H1 (cell line): ENCODE measurements at regions not wholly inside any gene's neighbourhood (a gene's known extent, or its start where the extent isn't known, plus 50 kb on each side); places are given as distances from the start of the nearest gene placed in this dataset.

ENCODE experiments used
- CTCF ChIA-PET: fragments of 300-600 bp; sonication (Branson Sonifier 250); formaldehyde crosslinking; loops from one replicate; lab custom pipeline; 2021; ENCODE audit not compliant: partially characterized antibody; lab: Charles Lee
- POLR2A ChIA-PET: fragments of 300-600 bp; sonication (Branson Sonifier 250); formaldehyde crosslinking; loops from one replicate; lab custom pipeline; 2021; ENCODE audit warnings: inconsistent platforms; ENCODE audit not compliant: partially characterized antibody; lab: Charles Lee
- DNase-seq, 2 experiments: peaks; one replicate each; pipeline versions ENCODE4 v3.0.0 to v3.0.0-alpha.2; 2010 to 2022; ENCODE audit warnings: low spot score in 2 of 2, low read depth in 1 of 2, mixed read lengths in 1 of 2
- FAIRE-seq: peaks from 2 replicates; lab custom pipeline; 2011; peaks lifted over from hg19 to GRCh38; lab: Jason Lieb, UNC
- H2AFZ ChIP-seq: 2 replicates; pipeline ENCODE4 v1.8.1; 2012; ENCODE audit warnings: low read length, inconsistent platforms
- H2AK5ac ChIP-seq: 2 replicates; pipeline ENCODE4 v1.6.1; 2013; ENCODE audit warnings: low read depth, low read length
- H2BK120ac ChIP-seq: replicated peaks from 2 replicates; pipeline ENCODE3; 2013; ENCODE audit warnings: low read depth, low read length, inconsistent platforms
- H2BK12ac ChIP-seq: 2 replicates; pipeline ENCODE4 v1.6.1; 2013; ENCODE audit warnings: low read depth, low read length
- H2BK15ac ChIP-seq: 2 replicates; pipeline ENCODE4 v1.6.1; 2013; ENCODE audit warnings: low read length
- H2BK20ac ChIP-seq: 2 replicates; pipeline ENCODE4 v1.6.1; 2013; ENCODE audit warnings: low read length
- H2BK5ac ChIP-seq: 2 replicates; pipeline ENCODE4 v1.6.1; 2013; ENCODE audit warnings: low read depth, low read length
- H3K14ac ChIP-seq: 2 replicates; pipeline ENCODE4 v1.6.1; 2013; ENCODE audit warnings: inconsistent platforms; ENCODE audit not compliant: insufficient read length
- H3K18ac ChIP-seq: 2 replicates; pipeline ENCODE4 v1.6.1; 2013; ENCODE audit warnings: low read length; ENCODE audit errors: extremely low read depth
- H3K23ac ChIP-seq: 2 replicates; pipeline ENCODE4 v1.6.1; 2013; ENCODE audit warnings: inconsistent platforms; ENCODE audit not compliant: insufficient read length
- H3K23me2 ChIP-seq: 2 replicates; pipeline ENCODE4 v1.6.1; 2013; ENCODE audit warnings: low read depth, low read length
- H3K27ac ChIP-seq: 2 replicates; pipeline ENCODE4 v1.6.1; 2011; ENCODE audit warnings: low read depth, low read length, inconsistent platforms
- H3K27me3 ChIP-seq, 4 experiments: replicated peaks in 1 of 4; 1 replicate in 1 of 4; 2 replicates in 3 of 4; pipeline versions ENCODE4 v1.6.1 to v1.8.1; 2011 to 2013; ENCODE audit warnings: low read length in 3 of 4, mild to moderate bottlenecking in 3 of 4, inconsistent platforms in 2 of 4, mixed read lengths in 2 of 4, moderate library complexity in 1 of 4; ENCODE audit not compliant: control insufficient read depth in 3 of 4, insufficient read depth in 3 of 4; ENCODE audit errors: extremely low read depth in 1 of 4
- H3K36me3 ChIP-seq, 4 experiments: 2 replicates each; pipeline versions ENCODE4 v1.6.1 to v1.8.1; 2011 to 2013; ENCODE audit warnings: mild to moderate bottlenecking in 4 of 4, low read length in 3 of 4, moderate library complexity in 2 of 4, control low read depth in 1 of 4, inconsistent platforms in 1 of 4; ENCODE audit not compliant: insufficient read depth in 4 of 4, control insufficient read depth in 2 of 4
- H3K4ac ChIP-seq: replicated peaks from 2 replicates; pipeline ENCODE3; 2013; ENCODE audit warnings: low read length, low read depth, mixed read lengths, inconsistent platforms; ENCODE audit not compliant: insufficient read length
- H3K4me1 ChIP-seq, 4 experiments: replicated peaks in 1 of 4; 1 replicate in 1 of 4; 2 replicates in 3 of 4; pipeline versions ENCODE4 v1.6.1 to v1.8.1; 2011 to 2013; ENCODE audit warnings: low read length in 3 of 4, inconsistent platforms in 2 of 4, mixed read lengths in 1 of 4; ENCODE audit not compliant: insufficient read depth in 4 of 4, control insufficient read depth in 3 of 4
- H3K4me2 ChIP-seq, 2 experiments: 2 replicates each; pipeline versions ENCODE4 v1.6.1 to v1.8.1; 2011 to 2013; ENCODE audit warnings: low read depth in 2 of 2, low read length in 2 of 2, control low read depth in 1 of 2, inconsistent platforms in 1 of 2, mild to moderate bottlenecking in 1 of 2; ENCODE audit not compliant: insufficient read depth in 1 of 2
- H3K4me3 ChIP-seq, 4 experiments: fragments of 200-600, 300-600 bp in 1 of 4; sonication (generic), shearing (Covaris generic), sonication (Bioruptor Twin) in 1 of 4; 2 replicates each; pipeline versions ENCODE4 v1.5.1 to v1.8.1; 2011 to 2016; ENCODE audit warnings: low read length in 4 of 4, low read depth in 3 of 4, control low read depth in 2 of 4, inconsistent platforms in 2 of 4, mild to moderate bottlenecking in 2 of 4, mixed read lengths in 1 of 4, moderate library complexity in 1 of 4; ENCODE audit not compliant: insufficient read depth in 2 of 4; ENCODE audit errors: extremely low read depth in 1 of 4
- H3K56ac ChIP-seq: replicated peaks from 2 replicates; pipeline ENCODE3; 2013; ENCODE audit warnings: low read depth, mild to moderate bottlenecking, mixed read lengths, low read length, inconsistent platforms; ENCODE audit not compliant: insufficient read length
- H3K79me1 ChIP-seq: 2 replicates; pipeline ENCODE4 v1.6.1; 2013; ENCODE audit warnings: low read depth, low read length, control low read depth
- H3K79me2 ChIP-seq, 2 experiments: 2 replicates each; pipeline versions ENCODE4 v1.6.1 to v1.8.1; 2012 to 2013; ENCODE audit warnings: low read length in 2 of 2, mild to moderate bottlenecking in 2 of 2, inconsistent platforms in 1 of 2; ENCODE audit not compliant: insufficient read depth in 2 of 2, control insufficient read depth in 1 of 2
- H3K9ac ChIP-seq, 4 experiments: replicated peaks in 1 of 4; 1 replicate in 1 of 4; 2 replicates in 3 of 4; pipeline versions ENCODE4 v1.6.1 to v1.8.1; 2011 to 2013; ENCODE audit warnings: low read depth in 3 of 4, low read length in 3 of 4, control low read depth in 2 of 4, mild to moderate bottlenecking in 2 of 4, moderate library complexity in 2 of 4, inconsistent platforms in 1 of 4; ENCODE audit errors: extremely low read depth in 1 of 4
- H3K9me3 ChIP-seq, 2 experiments: 2 replicates each; pipeline versions ENCODE4 v1.6.1 to v1.8.1; 2012 to 2013; ENCODE audit warnings: mild to moderate bottlenecking in 2 of 2, moderate library complexity in 2 of 2, control low read depth in 1 of 2, inconsistent platforms in 1 of 2, low read depth in 1 of 2, low read length in 1 of 2, mixed read lengths in 1 of 2; ENCODE audit not compliant: insufficient read depth in 2 of 2
- H4K20me1 ChIP-seq, 2 experiments: replicated peaks in 1 of 2; 2 replicates each; pipeline versions ENCODE3 to v1.8.1; 2011 to 2013; ENCODE audit warnings: inconsistent platforms in 2 of 2, low read length in 2 of 2, mild to moderate bottlenecking in 1 of 2; ENCODE audit not compliant: insufficient read depth in 2 of 2, control insufficient read depth in 1 of 2
- H4K5ac ChIP-seq: 2 replicates; pipeline ENCODE4 v1.6.1; 2013; ENCODE audit warnings: low read length, low read depth, mixed read lengths, inconsistent platforms; ENCODE audit not compliant: insufficient read length
- H4K8ac ChIP-seq: 2 replicates; pipeline ENCODE4 v1.8.0; 2013; ENCODE audit warnings: mild to moderate bottlenecking, moderate library complexity, low read length, inconsistent platforms; ENCODE audit not compliant: insufficient read depth; ENCODE audit errors: extremely low read depth
- H4K91ac ChIP-seq: replicated peaks from 2 replicates; pipeline ENCODE3; 2013; ENCODE audit warnings: low read length, mixed read lengths, inconsistent platforms; ENCODE audit not compliant: insufficient read length
- ASH2L ChIP-seq: fragments of 200-600, 300-600 bp; sonication (generic); IDR thresholded peaks from one replicate; pipeline ENCODE4 v1.7.1; 2017; ENCODE audit warnings: low read length
- BACH1 ChIP-seq: IDR thresholded peaks from 2 replicates; pipeline ENCODE4 v1.6.1; 2012; ENCODE audit warnings: low read length, improper control_type of control experiment
- CBX8 ChIP-seq: fragments of 300-800, 300-1000 bp; sonication (generic); IDR thresholded peaks from 2 replicates; pipeline ENCODE4 v1.7.1; 2016; ENCODE audit warnings: low read depth, low read length, borderline replicate concordance
- GTF2F1 ChIP-seq: IDR thresholded peaks from 2 replicates; pipeline ENCODE4 v1.6.1; 2012; ENCODE audit warnings: low read depth, low read length, improper control_type of control experiment, borderline replicate concordance
- JUND ChIP-seq: IDR thresholded peaks from 2 replicates; pipeline ENCODE4 v1.6.1; 2011; ENCODE audit warnings: mild to moderate bottlenecking, improper control_type of control experiment, low read length
- KDM4A ChIP-seq: IDR thresholded peaks from one replicate; pipeline ENCODE4 v1.7.1; 2012; ENCODE audit warnings: low read depth, mild to moderate bottlenecking, moderate library complexity, low read length, inconsistent platforms; ENCODE audit not compliant: severe bottlenecking
- SP2 ChIP-seq: IDR thresholded peaks from 2 replicates; pipeline ENCODE4 v1.6.1; 2012; ENCODE audit warnings: mild to moderate bottlenecking, low read length, inconsistent platforms
- SP4 ChIP-seq: IDR thresholded peaks from 2 replicates; pipeline ENCODE4 v1.6.1; 2012; ENCODE audit warnings: low read length, inconsistent platforms
- WGBS, 2 experiments: shearing (Covaris generic) in 1 of 2; methylation state at CpG; one replicate each; pipeline versions ENCODE4 v1.1.6 to v1.1.7; 2013 to 2015; ENCODE audit warnings: low lambda C conversion rate in 2 of 2, mixed read lengths in 2 of 2, inconsistent platforms in 1 of 2, low coverage in 1 of 2, missing lambda C conversion rate in 1 of 2; ENCODE audit not compliant: insufficient replicate concordance in 2 of 2, insufficient coverage in 1 of 2, insufficient read length in 1 of 2; ENCODE audit errors: extremely low coverage in 1 of 2, missing lambda C conversion rate in 1 of 2; 5-methylcytosine and 5-hydroxymethylcytosine counted together

DNA sequence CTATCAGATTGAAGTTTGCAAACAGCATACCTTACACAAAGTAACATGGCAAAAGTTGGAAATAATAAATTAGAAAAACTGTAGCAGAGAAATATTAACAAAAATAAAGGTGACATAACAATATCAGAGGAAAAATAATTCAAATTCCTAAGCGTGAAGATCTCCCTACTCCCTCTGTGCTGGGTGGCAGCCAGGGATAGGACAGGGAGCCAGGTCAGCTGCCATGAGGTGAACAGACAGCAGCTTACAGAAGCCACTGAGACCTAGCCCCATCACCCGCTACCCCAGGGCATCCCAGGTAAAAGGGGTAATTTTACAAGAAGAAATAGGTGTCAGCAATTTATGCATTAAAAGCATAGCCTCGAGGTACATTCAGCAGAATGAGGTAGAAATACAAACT is 423.8 kb upstream of the HS6ST1 start:
- Histone ChIP-seq H2BK15ac (no peak overlapping the region), H3K9ac (no peak overlapping the region), H4K91ac (no peak overlapping the region), H2AK5ac (no peak overlapping the region), H3K4me1 (no peaks in the 10 kb centered on the region; a peak in 1 of 7 replicates), H2AFZ (no peak overlapping the region), H3K79me2 (no peaks in the 10 kb centered on the region), H3K27ac (no peak overlapping the region), H3K4me2 (no peak overlapping the region), H4K5ac (no peak overlapping the region), H3K36me3 (no peaks in the 10 kb centered on the region), H2BK20ac (no peak overlapping the region), H3K56ac (no peak overlapping the region), H3K4ac (no peak overlapping the region), H3K18ac (no peak overlapping the region), H3K9me3 (no peaks in the 10 kb centered on the region), H3K79me1 (no peaks in the 10 kb centered on the region), H2BK5ac (no peak overlapping the region), H3K4me3 (no peak overlapping the region), H3K23me2 (no peaks in the 10 kb centered on the region), H3K27me3 (peaks cover 0 to 5% (median 3%) of the 10 kb centered on the region in 4 experiments; a peak in 5 of 7 replicates), H3K23ac (no peak overlapping the region), H4K20me1 (no peaks in the 10 kb centered on the region), H4K8ac (no peak overlapping the region), H2BK120ac (no peak overlapping the region), H3K14ac (no peak overlapping the region), H2BK12ac (no peak overlapping the region)
- ChIA-PET CTCF (interaction anchor here (0.6 kb wide), 1 partner anchor 247 kb away, joined by 4 read pairs; no protein-coding TSS in a partner anchor), POLR2A (interaction anchor here (0.5 kb wide), 1 partner anchor 769 kb away, joined by 7 read pairs; no protein-coding TSS in a partner anchor)
- no peak for DNase-seq
- FAIRE-seq: no peak
- 87% methylated on average over 3 of the region's 3 CpGs; no CpG with 5 or more reads in 1 of the 2 experiments for WGBS, 2 experiments
- TF ChIP-seq KDM4A (no peak), GTF2F1 (no peak), CBX8 (no peak), BACH1 (no peak), ASH2L (no peak), JUND (no peak), SP4 (no peak), SP2 (no peak)
